NCI-H2227 (cell line): ENCODE measurements at regions not wholly inside any gene's neighbourhood (a gene's known extent, or its start where the extent isn't known, plus 50 kb on each side); places are given as distances from the start of the nearest gene placed in this dataset.

ENCODE experiments used
- DNase-seq: peaks from one replicate; lab custom pipeline; 2025; ENCODE audit not compliant: unreplicated experiment; lab: John Stamatoyannopoulos, UW

- DNase-seq, result no peak
These were observed 92.5 kb upstream of the PTPN1 start for GRCh38 chr20:50417484-50418235.

- DNase-seq, result no peak
These were observed 91.1 kb upstream of the PTPN1 start for GRCh38 chr20:50418890-50419642.

- no peak for DNase-seq
These were observed 89.8 kb upstream of the PTPN1 start for GRCh38 chr20:50420380-50420779.

- no peak for DNase-seq
These were observed 88.5 kb upstream of the PTPN1 start for GRCh38 chr20:50421356-50422340.

GRCh38 chr20:50423758-50424157 is 86.4 kb upstream of the PTPN1 start:
- DNase-seq, result no peak

- DNase-seq, result no peak
These were observed 85.1 kb upstream of the PTPN1 start for GRCh38 chr20:50425076-50425475.

- no peak for DNase-seq
These were observed 83.1 kb upstream of the PTPN1 start for GRCh38 chr20:50426866-50427718.

- DNase-seq, result no peak
These were observed 82.5 kb upstream of the PTPN1 start for GRCh38 chr20:50427719-50428083.

- no peak for DNase-seq
These were observed 81.9 kb upstream of the PTPN1 start for GRCh38 chr20:50428097-50428828.

- DNase-seq, result no peak
These were observed 80.8 kb upstream of the PTPN1 start for GRCh38 chr20:50429412-50429811.

- DNase-seq, result no peak
These were observed 79.1 kb upstream of the PTPN1 start for GRCh38 chr20:50431066-50431450.

- DNase-seq, result no peak
These were observed 77.0 kb upstream of the PTPN1 start for GRCh38 chr20:50433001-50433761.

GRCh38 chr20:50434321-50434652 is 75.9 kb upstream of the PTPN1 start:
- DNase-seq, result no peak

- no peak for DNase-seq
These were observed 75.4 kb upstream of the PTPN1 start for GRCh38 chr20:50434653-50435396.

- no peak for DNase-seq
These were observed 74.7 kb upstream of the PTPN1 start for GRCh38 chr20:50435397-50436051.

- DNase-seq, result no peak
These were observed 74.0 kb upstream of the PTPN1 start for GRCh38 chr20:50436052-50436656.

- DNase-seq, result no peak
These were observed 73.5 kb upstream of the PTPN1 start for GRCh38 chr20:50436696-50437095.

GRCh38 chr20:50438986-50439407 is 71.2 kb upstream of the PTPN1 start:
- DNase-seq, result no peak
